ENCODE measurements at regions not wholly inside any gene's neighbourhood (a gene's known extent, or its start where the extent isn't known, plus 50 kb on each side); places are given as distances from the start of the nearest gene placed in this dataset.

- no peak for DNase-seq
Observed at GRCh38 chr1:30606166-30606565, 117.2 kb downstream of the MATN1 start.

GRCh38 chr1:30605441-30605920, 117.9 kb downstream of the MATN1 start:
- no peak for DNase-seq

- no peak for DNase-seq
Observed at GRCh38 chr1:30604801-30605440, 118.5 kb downstream of the MATN1 start.

- no peak for DNase-seq
Observed at GRCh38 chr1:30603081-30603858, 120.1 kb downstream of the MATN1 start.

GRCh38 chr1:30601316-30602085, 121.9 kb downstream of the MATN1 start:
- no peak for DNase-seq

- no peak for DNase-seq
Observed at GRCh38 chr1:30600706-30601105, 122.7 kb downstream of the MATN1 start.

- no peak for DNase-seq
Observed at GRCh38 chr1:30600258-30600657, 123.1 kb downstream of the MATN1 start.

GRCh38 chr1:30599721-30600120, 123.7 kb downstream of the MATN1 start:
- DNase-seq, result no peak

GRCh38 chr1:30598571-30599114, 124.7 kb downstream of the MATN1 start:
- DNase-seq, result no peak

- DNase-seq, result no peak
Observed at GRCh38 chr1:30597711-30598110, 125.7 kb downstream of the MATN1 start.

GRCh38 chr1:30596891-30597290, 126.5 kb downstream of the MATN1 start:
- no peak for DNase-seq

- no peak for DNase-seq
Observed at GRCh38 chr1:30596470-30596869, 126.9 kb downstream of the MATN1 start.

- no peak for DNase-seq
Observed at GRCh38 chr1:30589083-30589482, 134.3 kb downstream of the MATN1 start.

GRCh38 chr1:30588311-30589073, 134.9 kb downstream of the MATN1 start:
- no peak for DNase-seq

- no peak for DNase-seq
Observed at GRCh38 chr1:30586671-30587070, 136.7 kb downstream of the MATN1 start.

- no peak for DNase-seq
Observed at GRCh38 chr1:30579580-30579979, 143.8 kb downstream of the MATN1 start.

GRCh38 chr1:30575066-30575465, 148.3 kb downstream of the MATN1 start:
- no peak for DNase-seq

- no peak for DNase-seq
Observed at GRCh38 chr1:30572192-30572591, 151.2 kb downstream of the MATN1 start.

- no peak for DNase-seq
Observed at GRCh38 chr1:30571380-30571779, 152.0 kb downstream of the MATN1 start.

GRCh38 chr1:30569384-30569783, 154.0 kb downstream of the MATN1 start:
- DNase-seq, result no peak

GRCh38 chr1:30562559-30562958, 160.8 kb downstream of the MATN1 start:
- DNase-seq, result no peak

- DNase-seq, result no peak
Observed at GRCh38 chr1:30551603-30552002, 171.8 kb downstream of the MATN1 start.

Data from NCI-H1694 (cell line).